ENCODE measurements at regions not wholly inside any gene's neighbourhood (a gene's known extent, or its start where the extent isn't known, plus 50 kb on each side); places are given as distances from the start of the nearest gene placed in this dataset.

GRCh38 chr4:81625422-81626417 lies 154.0 kb upstream of the RASGEF1B start:
- Histone ChIP-seq H3K9ac (ENCODE audit: low read length) (no peak overlapping the region), H3K9me3 (ENCODE audit: control insufficient read depth, low read length) (no peaks in the 10 kb centered on the region), H3K4me1 (ENCODE audit: control insufficient read depth, insufficient read depth, low read length) (no peaks in the 10 kb centered on the region), H3K27me3 (ENCODE audit: control insufficient read depth, insufficient read depth, low read length) (no peaks in the 10 kb centered on the region), H3K36me3 (ENCODE audit: control insufficient read depth, insufficient read depth, low read length) (no peaks in the 10 kb centered on the region), H3K4me3 (ENCODE audit: low read length) (no peak overlapping the region)

- H3K9me3 ChIP-seq (ENCODE audit: control insufficient read depth, low read length), result no peaks in the 10 kb centered on the region
These were observed 151.7 kb upstream of the RASGEF1B start for GRCh38 chr4:81623434-81623833.

GRCh38 chr4:81622474-81623184 lies 150.9 kb upstream of the RASGEF1B start:
- Histone ChIP-seq H3K4me3 (ENCODE audit: low read length) (no peak overlapping the region), H3K27me3 (ENCODE audit: control insufficient read depth, insufficient read depth, low read length) (no peaks in the 10 kb centered on the region), H3K9ac (ENCODE audit: low read length) (no peak overlapping the region), H3K4me1 (ENCODE audit: control insufficient read depth, insufficient read depth, low read length) (peaks cover 4% of the 10 kb centered on the region), H3K36me3 (ENCODE audit: control insufficient read depth, insufficient read depth, low read length) (no peaks in the 10 kb centered on the region), H3K9me3 (ENCODE audit: control insufficient read depth, low read length) (no peaks in the 10 kb centered on the region)

More at GRCh38 chr4:81623434-81623833, 151.7 kb upstream of the RASGEF1B start:
- H3K9ac ChIP-seq (ENCODE audit: low read length), result no peak overlapping the region
- H3K27me3 ChIP-seq (ENCODE audit: control insufficient read depth, insufficient read depth, low read length), result no peaks in the 10 kb centered on the region
- H3K36me3 ChIP-seq (ENCODE audit: control insufficient read depth, insufficient read depth, low read length), result no peaks in the 10 kb centered on the region
- H3K4me1 ChIP-seq (ENCODE audit: control insufficient read depth, insufficient read depth, low read length), result no peaks in the 10 kb centered on the region
- no peak overlapping the region for H3K4me3 ChIP-seq (ENCODE audit: low read length)

- Histone ChIP-seq H3K4me3 (ENCODE audit: low read length) (no peak overlapping the region), H3K36me3 (ENCODE audit: control insufficient read depth, insufficient read depth, low read length) (no peaks in the 10 kb centered on the region), H3K9me3 (ENCODE audit: control insufficient read depth, low read length) (no peaks in the 10 kb centered on the region), H3K9ac (ENCODE audit: low read length) (no peak overlapping the region), H3K4me1 (ENCODE audit: control insufficient read depth, insufficient read depth, low read length) (peaks cover 6% of the 10 kb centered on the region), H3K27me3 (ENCODE audit: control insufficient read depth, insufficient read depth, low read length) (no peaks in the 10 kb centered on the region)
These were observed 150.3 kb upstream of the RASGEF1B start for GRCh38 chr4:81622028-81622427.

- Histone ChIP-seq H3K9me3 (ENCODE audit: control insufficient read depth, low read length) (no peaks in the 10 kb centered on the region), H3K36me3 (ENCODE audit: control insufficient read depth, insufficient read depth, low read length) (no peaks in the 10 kb centered on the region), H3K27me3 (ENCODE audit: control insufficient read depth, insufficient read depth, low read length) (no peaks in the 10 kb centered on the region), H3K4me1 (ENCODE audit: control insufficient read depth, insufficient read depth, low read length) (peaks cover 6% of the 10 kb centered on the region), H3K9ac (ENCODE audit: low read length) (no peak overlapping the region), H3K4me3 (ENCODE audit: low read length) (no peak overlapping the region)
These were observed 149.8 kb upstream of the RASGEF1B start for GRCh38 chr4:81621490-81621889.

- H3K9ac ChIP-seq (ENCODE audit: low read length), result no peak overlapping the region
- no peaks in the 10 kb centered on the region for H3K9me3 ChIP-seq (ENCODE audit: control insufficient read depth, low read length)
- H3K4me1 ChIP-seq (ENCODE audit: control insufficient read depth, insufficient read depth, low read length), result peaks cover 10% of the 10 kb centered on the region
- H3K27me3 ChIP-seq (ENCODE audit: control insufficient read depth, insufficient read depth, low read length), result no peaks in the 10 kb centered on the region
- H3K4me3 ChIP-seq (ENCODE audit: low read length), result no peak overlapping the region
- no peaks in the 10 kb centered on the region for H3K36me3 ChIP-seq (ENCODE audit: control insufficient read depth, insufficient read depth, low read length)
These were observed 148.7 kb upstream of the RASGEF1B start for GRCh38 chr4:81620442-81620841.

GRCh38 chr4:81617545-81617944 lies 145.8 kb upstream of the RASGEF1B start:
- Histone ChIP-seq H3K4me3 (ENCODE audit: low read length) (no peak overlapping the region), H3K4me1 (ENCODE audit: control insufficient read depth, insufficient read depth, low read length) (peaks cover 10% of the 10 kb centered on the region), H3K27me3 (ENCODE audit: control insufficient read depth, insufficient read depth, low read length) (no peaks in the 10 kb centered on the region), H3K9me3 (ENCODE audit: control insufficient read depth, low read length) (no peaks in the 10 kb centered on the region), H3K36me3 (ENCODE audit: control insufficient read depth, insufficient read depth, low read length) (no peaks in the 10 kb centered on the region), H3K9ac (ENCODE audit: low read length) (no peak overlapping the region)

- H3K9ac ChIP-seq (ENCODE audit: low read length), result no peak overlapping the region
- peaks cover 15% of the 10 kb centered on the region for H3K4me1 ChIP-seq (ENCODE audit: control insufficient read depth, insufficient read depth, low read length)
- no peaks in the 10 kb centered on the region for H3K9me3 ChIP-seq (ENCODE audit: control insufficient read depth, low read length)
- H3K36me3 ChIP-seq (ENCODE audit: control insufficient read depth, insufficient read depth, low read length), result no peaks in the 10 kb centered on the region
- no peaks in the 10 kb centered on the region for H3K27me3 ChIP-seq (ENCODE audit: control insufficient read depth, insufficient read depth, low read length)
- H3K4me3 ChIP-seq (ENCODE audit: low read length), result no peak overlapping the region
These were observed 139.5 kb upstream of the RASGEF1B start for GRCh38 chr4:81611221-81611620.

- Histone ChIP-seq H3K9me3 (ENCODE audit: control insufficient read depth, low read length) (no peaks in the 10 kb centered on the region), H3K9ac (ENCODE audit: low read length) (no peak overlapping the region), H3K36me3 (ENCODE audit: control insufficient read depth, insufficient read depth, low read length) (no peaks in the 10 kb centered on the region), H3K4me3 (ENCODE audit: low read length) (no peak overlapping the region), H3K4me1 (ENCODE audit: control insufficient read depth, insufficient read depth, low read length) (peaks cover 21% of the 10 kb centered on the region), H3K27me3 (ENCODE audit: control insufficient read depth, insufficient read depth, low read length) (no peaks in the 10 kb centered on the region)
These were observed 138.1 kb upstream of the RASGEF1B start for GRCh38 chr4:81609844-81610243.

- peaks cover 21% of the 10 kb centered on the region for H3K4me1 ChIP-seq (ENCODE audit: control insufficient read depth, insufficient read depth, low read length)
- no peaks in the 10 kb centered on the region for H3K36me3 ChIP-seq (ENCODE audit: control insufficient read depth, insufficient read depth, low read length)
- H3K27me3 ChIP-seq (ENCODE audit: control insufficient read depth, insufficient read depth, low read length), result no peaks in the 10 kb centered on the region
- H3K9ac ChIP-seq (ENCODE audit: low read length), result no peak overlapping the region
- H3K9me3 ChIP-seq (ENCODE audit: control insufficient read depth, low read length), result no peaks in the 10 kb centered on the region
- H3K4me3 ChIP-seq (ENCODE audit: low read length), result no peak overlapping the region
These were observed 136.2 kb upstream of the RASGEF1B start for GRCh38 chr4:81607950-81608349.

GRCh38 chr4:81606801-81607501 lies 135.2 kb upstream of the RASGEF1B start:
- H3K9ac ChIP-seq (ENCODE audit: low read length), result no peak overlapping the region
- H3K36me3 ChIP-seq (ENCODE audit: control insufficient read depth, insufficient read depth, low read length), result no peaks in the 10 kb centered on the region
- no peaks in the 10 kb centered on the region for H3K27me3 ChIP-seq (ENCODE audit: control insufficient read depth, insufficient read depth, low read length)
- no peak overlapping the region for H3K4me3 ChIP-seq (ENCODE audit: low read length)
- H3K9me3 ChIP-seq (ENCODE audit: control insufficient read depth, low read length), result no peaks in the 10 kb centered on the region
- H3K4me1 ChIP-seq (ENCODE audit: control insufficient read depth, insufficient read depth, low read length), result peaks cover 21% of the 10 kb centered on the region

GRCh38 chr4:81606166-81606565 lies 134.5 kb upstream of the RASGEF1B start:
- Histone ChIP-seq H3K9ac (ENCODE audit: low read length) (no peak overlapping the region), H3K36me3 (ENCODE audit: control insufficient read depth, insufficient read depth, low read length) (no peaks in the 10 kb centered on the region), H3K4me1 (ENCODE audit: control insufficient read depth, insufficient read depth, low read length) (peaks cover 21% of the 10 kb centered on the region), H3K9me3 (ENCODE audit: control insufficient read depth, low read length) (no peaks in the 10 kb centered on the region), H3K27me3 (ENCODE audit: control insufficient read depth, insufficient read depth, low read length) (no peaks in the 10 kb centered on the region), H3K4me3 (ENCODE audit: low read length) (no peak overlapping the region)

Data from mucosa of stomach (tissue), 1 donor.